ENCODE measurements at regions not wholly inside any gene's neighbourhood (a gene's known extent, or its start where the extent isn't known, plus 50 kb on each side); places are given as distances from the start of the nearest gene placed in this dataset.
A peak's percentile ranks its signal among the peaks of the same experiment; 100 is the strongest.

GRCh38 chr12:15044471-15044870, 71.6 kb downstream of the PDE6H start:
- H3K27ac ChIP-seq, result no peak overlapping the region
- H3K27me3 ChIP-seq, result no peaks in the 10 kb centered on the region
- TF ChIP-seq CTCF (IDR thresholded peaks at IDR 0.05), result no peak
- ATAC-seq (no peak), DNase-seq (no peak)
- H3K4me3 ChIP-seq, result no peak overlapping the region
- no peaks in the 10 kb centered on the region for H3K9me3 ChIP-seq
- intact Hi-C loops (cut with DNase I), result no loop called here
- no peaks in the 10 kb centered on the region for H3K36me3 ChIP-seq
- no peaks in the 10 kb centered on the region for H3K4me1 ChIP-seq

- H3K27me3 ChIP-seq, result no peaks in the 10 kb centered on the region
- no peaks in the 10 kb centered on the region for H3K36me3 ChIP-seq
- H3K27ac ChIP-seq, result no peak overlapping the region
- H3K9me3 ChIP-seq, result no peaks in the 10 kb centered on the region
- TF ChIP-seq CTCF (IDR thresholded peaks at IDR 0.05), result no peak
- no peaks in the 10 kb centered on the region for H3K4me1 ChIP-seq
- ATAC-seq (no peak), DNase-seq (no peak)
- intact Hi-C loops (cut with DNase I), result no loop called here
- no peak overlapping the region for H3K4me3 ChIP-seq
These were observed 72.6 kb downstream of the PDE6H start for GRCh38 chr12:15045451-15045850.

GRCh38 chr12:15047611-15048010, 74.8 kb downstream of the PDE6H start:
- intact Hi-C loops (cut with DNase I), result no loop called here
- Histone ChIP-seq H3K36me3 (no peaks in the 10 kb centered on the region), H3K27me3 (no peaks in the 10 kb centered on the region), H3K27ac (no peak overlapping the region), H3K4me3 (no peak overlapping the region), H3K9me3 (no peaks in the 10 kb centered on the region), H3K4me1 (no peaks in the 10 kb centered on the region)
- no peak for DNase-seq
- TF ChIP-seq CTCF (IDR thresholded peaks at IDR 0.05), result no peak
- ATAC-seq, result no peak

- ATAC-seq, result no peak
- no peaks in the 10 kb centered on the region for H3K4me1 ChIP-seq
- no peaks in the 10 kb centered on the region for H3K36me3 ChIP-seq
- TF ChIP-seq CTCF (IDR thresholded peaks at IDR 0.05), result no peak
- no peaks in the 10 kb centered on the region for H3K27me3 ChIP-seq
- no peak overlapping the region for H3K4me3 ChIP-seq
- no peaks in the 10 kb centered on the region for H3K9me3 ChIP-seq
- intact Hi-C loops (cut with DNase I), result no loop called here
- DNase-seq, result no peak
- H3K27ac ChIP-seq, result no peak overlapping the region
These were observed 76.8 kb downstream of the PDE6H start for GRCh38 chr12:15049461-15050153.

DNA sequence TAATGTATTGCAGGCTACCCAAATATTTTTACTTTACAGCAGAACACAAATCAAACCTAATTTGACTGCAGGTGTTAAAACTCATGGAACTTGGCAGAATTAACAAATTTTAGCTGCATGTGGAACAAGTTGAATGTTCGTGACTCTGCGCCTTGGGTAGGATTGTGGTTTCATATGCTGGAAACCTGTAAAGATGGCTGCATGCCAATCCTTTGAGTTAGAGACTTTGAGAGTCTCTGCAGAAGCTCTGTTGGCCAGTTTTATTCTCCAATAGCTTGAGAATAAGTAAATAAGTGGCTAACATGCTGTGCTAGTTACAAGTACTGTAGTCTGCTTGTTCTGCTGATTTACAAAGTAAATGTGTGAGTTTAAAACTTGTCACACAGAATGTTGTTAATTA, 77.8 kb downstream of the PDE6H start:
- peak; percentile 33 for ATAC-seq
- intact Hi-C loops (cut with DNase I), result no loop called here
- H3K9me3 ChIP-seq, result no peaks in the 10 kb centered on the region
- DNase-seq, result peak in 1 of 4 donors; percentile 34
- no peaks in the 10 kb centered on the region for H3K36me3 ChIP-seq
- no peak overlapping the region for H3K4me3 ChIP-seq
- H3K27me3 ChIP-seq, result no peaks in the 10 kb centered on the region
- no peak for TF ChIP-seq CTCF (IDR thresholded peaks at IDR 0.05)
- no peak overlapping the region for H3K27ac ChIP-seq
- H3K4me1 ChIP-seq, result no peaks in the 10 kb centered on the region
